Astrocyte (in vitro differentiated cells and primary cell): ENCODE measurements at regions not wholly inside any gene's neighbourhood (a gene's known extent, or its start where the extent isn't known, plus 50 kb on each side); places are given as distances from the start of the nearest gene placed in this dataset.
A peak's percentile ranks its signal among the peaks of the same experiment; 100 is the strongest.

Source experiments
- DNase-seq: peaks from one replicate; pipeline ENCODE4 v3.0.0-alpha.2; 2010; ENCODE audit warnings: low read depth
- FAIRE-seq: peaks from 2 replicates; lab custom pipeline; 2011; peaks lifted over from hg19 to GRCh38; lab: Jason Lieb, UNC
- H2AFZ ChIP-seq: 2 replicates; pipeline ENCODE4 v1.6.0; 2012; ENCODE audit warnings: low read depth, low read length, inconsistent platforms
- H3K27ac ChIP-seq: 2 replicates; pipeline ENCODE4 v1.5.1; 2011; ENCODE audit warnings: low read depth, low read length, inconsistent platforms
- H3K27me3 ChIP-seq: 2 replicates; pipeline ENCODE4 v1.6.0; 2011; ENCODE audit warnings: low read length, inconsistent platforms; ENCODE audit not compliant: insufficient read depth
- H3K36me3 ChIP-seq: 2 replicates; pipeline ENCODE4 v1.5.1; 2011; ENCODE audit warnings: low read length, inconsistent platforms; ENCODE audit not compliant: insufficient read depth
- H3K4me1 ChIP-seq: 2 replicates; pipeline ENCODE4 v1.5.1; 2011; ENCODE audit warnings: low read length, inconsistent platforms; ENCODE audit not compliant: insufficient read depth
- H3K4me2 ChIP-seq: 2 replicates; pipeline ENCODE4 v1.6.0; 2012; ENCODE audit warnings: low read length, inconsistent platforms
- H3K4me3 ChIP-seq: 2 replicates; pipeline ENCODE4 v1.5.1; 2011; ENCODE audit warnings: low read depth, mild to moderate bottlenecking, low read length, inconsistent platforms; ENCODE audit not compliant: insufficient read depth
- H3K79me2 ChIP-seq: 2 replicates; pipeline ENCODE4 v1.6.0; 2012; ENCODE audit warnings: mild to moderate bottlenecking, low read length, inconsistent platforms; ENCODE audit not compliant: insufficient read depth
- H3K9ac ChIP-seq: 2 replicates; pipeline ENCODE4 v1.6.0; 2012; ENCODE audit warnings: mild to moderate bottlenecking, low read length, inconsistent platforms
- H3K9me3 ChIP-seq: 2 replicates; pipeline ENCODE4 v1.5.1; 2012; ENCODE audit warnings: low read depth, mild to moderate bottlenecking, low read length, inconsistent platforms; ENCODE audit not compliant: insufficient read depth
- H4K20me1 ChIP-seq: 2 replicates; pipeline ENCODE4 v1.6.0; 2012; ENCODE audit warnings: low read length, inconsistent platforms; ENCODE audit not compliant: insufficient read depth
- H3K27ac Mint-ChIP-seq: one replicate; pipeline ENCODE4 v1.8.0; 2021; ENCODE audit warnings: mild to moderate bottlenecking, mixed read lengths; ENCODE audit not compliant: unreplicated experiment
- H3K27me3 Mint-ChIP-seq: one replicate; pipeline ENCODE4 v1.8.0; 2021; ENCODE audit warnings: low read depth, mixed read lengths; ENCODE audit not compliant: unreplicated experiment
- H3K36me3 Mint-ChIP-seq: one replicate; pipeline ENCODE4 v1.8.0; 2021; ENCODE audit warnings: low read depth, mixed read lengths; ENCODE audit not compliant: unreplicated experiment
- H3K4me1 Mint-ChIP-seq: one replicate; pipeline ENCODE4 v1.8.0; 2021; ENCODE audit warnings: low read depth, mixed read lengths; ENCODE audit not compliant: unreplicated experiment
- H3K4me3 Mint-ChIP-seq: one replicate; pipeline ENCODE4 v1.8.0; 2021; ENCODE audit warnings: mild to moderate bottlenecking, moderate library complexity, mixed read lengths; ENCODE audit not compliant: unreplicated experiment
- H3K9me3 Mint-ChIP-seq: one replicate; pipeline ENCODE4 v1.8.0; 2021; ENCODE audit warnings: mild to moderate bottlenecking, mixed read lengths; ENCODE audit not compliant: unreplicated experiment
- CTCF ChIP-seq: IDR thresholded peaks from 2 replicates; pipeline ENCODE4 v1.5.1; 2011; ENCODE audit warnings: low read depth, mild to moderate bottlenecking, inconsistent platforms, low read length, moderate library complexity; ENCODE audit not compliant: insufficient read depth
- EZH2 ChIP-seq: IDR thresholded peaks from 2 replicates; pipeline ENCODE4 v1.6.1; 2012; ENCODE audit warnings: mild to moderate bottlenecking, low read length, inconsistent platforms; ENCODE audit not compliant: insufficient read depth

- H3K36me3 ChIP-seq: no peaks in the 10 kb centered on the region
- H3K79me2 ChIP-seq: no peaks in the 10 kb centered on the region
- H3K4me3 Mint-ChIP-seq: no peak overlapping the region
- TF ChIP-seq CTCF (no peak), EZH2 (no peak)
- no peak overlapping the region for H3K27ac Mint-ChIP-seq
- no peak overlapping the region for H3K4me2 ChIP-seq
- DNase-seq: no peak
- H3K9me3 Mint-ChIP-seq: peaks cover 14% of the 10 kb centered on the region
- H3K4me3 ChIP-seq: no peak overlapping the region
- H3K4me1 Mint-ChIP-seq: no peaks in the 10 kb centered on the region
- no peak for FAIRE-seq
- H3K4me1 ChIP-seq: no peaks in the 10 kb centered on the region
- no peaks in the 10 kb centered on the region for H3K27me3 ChIP-seq
- H2AFZ ChIP-seq: no peak overlapping the region
- H4K20me1 ChIP-seq: no peaks in the 10 kb centered on the region
- no peaks in the 10 kb centered on the region for H3K36me3 Mint-ChIP-seq
- H3K27ac ChIP-seq: no peak overlapping the region
- H3K27me3 Mint-ChIP-seq: peaks cover 28% of the 10 kb centered on the region
- no peak overlapping the region for H3K9ac ChIP-seq
- H3K9me3 ChIP-seq: no peaks in the 10 kb centered on the region
Observed at GRCh38 chr1:55932402-55932801, 647.0 kb downstream of the PLPP3 start.

GRCh38 chr1:55931081-55931940, 648.1 kb downstream of the PLPP3 start:
- Histone ChIP-seq H3K9me3 (no peaks in the 10 kb centered on the region), H3K27ac (no peak overlapping the region), H3K36me3 (no peaks in the 10 kb centered on the region), H3K79me2 (no peaks in the 10 kb centered on the region), H3K4me2 (no peak overlapping the region), H4K20me1 (no peaks in the 10 kb centered on the region), H2AFZ (peak overlapping the region; percentile 13), H3K4me1 (no peaks in the 10 kb centered on the region), H3K27me3 (no peaks in the 10 kb centered on the region), H3K9ac (no peak overlapping the region), H3K4me3 (no peak overlapping the region)
- Mint-ChIP-seq H3K4me1 (no peaks in the 10 kb centered on the region), H3K36me3 (no peaks in the 10 kb centered on the region), H3K9me3 (peaks cover 11% of the 10 kb centered on the region), H3K27ac (no peak overlapping the region), H3K4me3 (no peak overlapping the region), H3K27me3 (peaks cover 33% of the 10 kb centered on the region)
- FAIRE-seq (no peak), DNase-seq (peak; percentile 46)
- TF ChIP-seq EZH2 (no peak), CTCF (no peak)

GRCh38 chr1:55929652-55930051, 649.7 kb downstream of the PLPP3 start:
- H3K27ac Mint-ChIP-seq: no peak overlapping the region
- FAIRE-seq (no peak), DNase-seq (no peak)
- no peak overlapping the region for H2AFZ ChIP-seq
- H3K4me1 Mint-ChIP-seq: no peaks in the 10 kb centered on the region
- H3K4me1 ChIP-seq: no peaks in the 10 kb centered on the region
- H3K79me2 ChIP-seq: no peaks in the 10 kb centered on the region
- no peaks in the 10 kb centered on the region for H3K36me3 Mint-ChIP-seq
- H3K27ac ChIP-seq: no peak overlapping the region
- H3K4me2 ChIP-seq: no peak overlapping the region
- no peaks in the 10 kb centered on the region for H3K36me3 ChIP-seq
- H3K27me3 Mint-ChIP-seq: peaks cover 26% of the 10 kb centered on the region
- no peaks in the 10 kb centered on the region for H3K9me3 ChIP-seq
- H3K27me3 ChIP-seq: no peaks in the 10 kb centered on the region
- no peak overlapping the region for H3K9ac ChIP-seq
- peaks cover 3% of the 10 kb centered on the region for H3K9me3 Mint-ChIP-seq
- no peak overlapping the region for H3K4me3 Mint-ChIP-seq
- H3K4me3 ChIP-seq: no peak overlapping the region
- H4K20me1 ChIP-seq: no peaks in the 10 kb centered on the region
- no peak for TF ChIP-seq EZH2
- no peak for TF ChIP-seq CTCF
